GM19239 (cell line): ENCODE measurements at regions not wholly inside any gene's neighbourhood (a gene's known extent, or its start where the extent isn't known, plus 50 kb on each side); places are given as distances from the start of the nearest gene placed in this dataset.

Experiments used
- DNase-seq: peaks from one replicate; pipeline ENCODE4 v3.0.0; 2011; ENCODE audit warnings: low spot score; ENCODE audit not compliant: insufficient read length
- FAIRE-seq: peaks from 2 replicates; lab custom pipeline; 2011; peaks lifted over from hg19 to GRCh38; lab: Jason Lieb, UNC

- FAIRE-seq: no peak
- no peak for DNase-seq
Observed at GRCh38 chr4:122555216-122555615, 65.7 kb downstream of the IL21 start.

- no peak for FAIRE-seq
- DNase-seq: no peak
Observed at GRCh38 chr4:122553432-122553831, 67.4 kb downstream of the IL21 start.

DNA sequence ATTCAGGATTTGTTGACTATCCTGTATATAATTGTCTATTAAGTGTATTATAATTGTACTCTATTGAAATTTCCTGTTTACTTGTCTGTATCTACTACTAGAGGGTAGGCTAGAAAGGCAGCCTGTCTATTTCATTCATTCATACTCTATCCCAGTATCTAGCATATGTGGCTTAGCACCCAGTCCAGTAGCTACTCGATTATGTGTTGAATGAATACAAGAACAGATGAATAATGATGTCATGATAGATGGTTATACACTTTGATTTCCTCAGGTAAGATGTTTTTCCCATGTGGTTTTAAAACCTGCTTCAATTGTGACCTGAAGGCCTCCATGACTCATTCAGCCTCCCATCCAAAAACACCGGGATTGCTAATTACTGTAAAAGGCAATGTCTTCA is 68.0 kb downstream of the IL21 start:
- no peak for FAIRE-seq

GRCh38 chr4:122548886-122549630 is 71.8 kb downstream of the IL21 start:
- FAIRE-seq (no peak), DNase-seq (no peak)

More for the DNA sequence above, 68.0 kb downstream of the IL21 start:
- no peak for DNase-seq

DNA sequence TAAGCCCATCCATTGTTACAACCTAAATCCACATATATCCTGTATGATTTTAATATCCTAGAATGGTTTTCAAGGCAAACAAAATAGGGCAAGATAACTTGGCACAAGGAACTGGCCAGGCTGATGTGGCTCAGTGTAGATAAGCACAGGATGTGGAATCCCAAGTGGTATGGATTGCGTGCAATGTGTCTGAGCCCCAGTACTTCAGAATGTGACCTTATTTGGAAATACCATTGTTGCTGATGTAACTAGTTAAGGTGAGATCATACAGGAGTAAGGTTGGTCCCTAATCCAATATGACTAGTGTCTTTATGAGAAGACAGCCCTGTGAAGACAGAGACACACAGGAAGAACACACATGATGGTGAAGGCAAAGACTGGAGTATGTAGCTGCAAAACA is 72.4 kb downstream of the IL21 start:
- FAIRE-seq (no peak), DNase-seq (no peak)

DNA sequence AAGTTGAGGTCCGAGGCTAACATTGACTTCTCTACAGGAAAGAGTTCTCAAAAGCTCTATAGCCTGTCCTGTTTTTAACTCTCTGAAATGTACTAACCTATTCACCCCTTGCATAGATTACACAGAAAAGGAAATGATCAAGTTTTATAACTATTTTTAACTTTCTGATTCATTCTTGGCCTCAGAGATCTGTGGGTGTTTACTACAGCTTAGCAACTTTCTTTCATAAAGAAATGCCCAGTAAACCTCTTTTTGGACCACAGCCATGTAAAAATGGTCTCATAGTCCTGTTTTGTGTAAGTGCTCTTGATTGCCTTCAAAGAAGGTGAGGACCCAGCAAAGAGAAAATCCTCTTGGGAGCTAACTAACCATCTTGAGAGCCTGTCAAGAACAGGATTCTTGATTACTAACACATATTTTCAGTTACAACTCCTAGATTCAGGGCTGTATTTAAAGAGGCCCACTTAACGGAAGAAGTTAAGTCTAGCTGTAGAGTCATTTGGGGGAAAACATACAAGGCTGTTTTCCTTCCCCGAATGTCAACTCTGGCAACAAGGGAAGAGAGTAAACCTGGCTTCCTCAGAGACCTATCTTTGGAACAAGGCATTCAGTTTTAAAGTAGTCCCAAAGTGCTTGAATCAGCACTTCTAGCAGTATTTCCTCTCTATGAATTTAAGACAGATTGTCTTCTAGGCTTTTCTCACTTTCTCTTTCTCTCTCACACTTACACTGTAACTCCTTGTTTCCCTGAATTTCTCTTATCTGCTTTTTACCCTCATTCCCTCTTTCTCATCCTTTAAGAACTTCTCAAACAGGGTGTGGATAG is 78.2 kb downstream of the IL21 start:
- DNase-seq (no peak), FAIRE-seq (peak; percentile 82)

- no peak for DNase-seq
- FAIRE-seq: no peak
Observed at GRCh38 chr4:122541996-122542395, 78.9 kb downstream of the IL21 start.

DNA sequence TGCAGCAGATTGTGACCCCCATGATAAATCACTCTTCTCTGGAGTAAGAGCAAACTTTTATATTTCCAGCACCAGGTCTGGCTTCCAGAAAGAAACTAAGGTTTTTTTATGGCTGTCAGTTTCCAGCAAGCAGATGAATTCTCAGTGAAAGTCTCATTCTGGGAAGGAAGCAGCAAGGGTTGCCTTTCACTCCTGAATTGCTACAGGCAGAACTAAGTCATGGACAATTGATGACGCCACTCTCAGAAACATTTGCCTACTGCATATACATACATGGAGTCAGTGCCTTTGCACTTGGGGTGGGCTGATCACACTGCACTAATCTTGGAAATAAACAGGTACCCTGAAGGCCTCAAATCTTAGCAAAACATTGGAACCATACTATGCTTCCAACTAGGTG is 80.0 kb downstream of the IL21 start:
- DNase-seq: no peak
- FAIRE-seq: no peak

GRCh38 chr4:122539861-122540465 is 80.9 kb downstream of the IL21 start:
- DNase-seq: no peak
- no peak for FAIRE-seq

DNA sequence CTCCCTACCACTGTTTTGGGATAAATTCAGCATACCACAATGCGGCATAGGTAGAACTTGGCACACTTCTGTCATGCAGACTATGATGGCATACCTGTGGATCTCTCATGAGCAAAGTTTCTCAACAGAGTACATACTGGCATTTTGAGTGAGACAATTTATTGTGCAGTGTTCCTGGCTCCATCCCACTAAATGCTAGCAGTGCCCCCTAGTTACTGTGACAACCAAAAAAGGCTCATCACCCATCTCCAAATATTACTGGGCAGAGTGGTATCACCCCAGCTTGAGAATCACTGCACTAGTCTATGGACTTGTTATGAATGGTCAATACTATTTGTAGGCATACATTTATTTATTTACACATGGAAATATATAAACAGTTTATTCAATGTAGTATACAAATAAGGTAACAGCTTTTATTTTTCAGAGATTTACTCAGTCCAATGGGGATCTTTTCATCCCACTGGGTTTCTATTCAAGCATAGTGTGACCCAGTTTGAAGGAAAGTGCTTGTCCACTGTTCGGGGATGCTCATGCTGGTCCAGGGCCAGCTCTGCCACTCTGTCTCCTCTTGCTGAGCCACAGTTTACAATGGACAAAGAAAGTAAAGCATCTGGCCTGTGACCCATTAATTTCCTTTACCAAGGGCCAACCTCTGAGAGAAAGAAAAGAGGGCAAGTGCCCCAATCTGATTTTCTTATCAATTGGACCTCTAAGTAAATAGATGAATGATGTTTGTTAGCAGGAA is 81.0 kb upstream of the IL2 start:
- FAIRE-seq (no peak), DNase-seq (no peak)

GRCh38 chr4:122536001-122536400 is 79.5 kb upstream of the IL2 start:
- FAIRE-seq (no peak), DNase-seq (no peak)

DNA sequence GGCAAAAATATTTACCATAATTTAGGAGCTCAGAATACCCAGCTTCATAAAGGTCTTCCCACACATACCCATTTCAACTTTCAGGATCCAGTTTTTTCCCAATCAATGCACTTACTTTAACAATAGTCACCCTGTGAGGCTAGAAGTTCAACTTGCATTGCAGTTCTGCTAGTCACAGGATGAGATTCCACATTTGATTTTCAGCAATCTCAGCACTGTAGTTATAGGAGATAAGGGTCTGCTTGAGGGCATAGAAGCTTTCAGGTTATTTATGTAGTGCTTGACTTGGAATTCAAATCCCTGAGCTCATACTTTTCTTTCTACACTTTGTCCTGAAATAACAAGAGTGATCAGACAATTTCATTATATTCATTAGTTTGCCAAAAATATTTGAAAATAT is 78.3 kb upstream of the IL2 start:
- no peak for FAIRE-seq
- DNase-seq: no peak

- DNase-seq (no peak), FAIRE-seq (no peak)
Observed at GRCh38 chr4:122533841-122534240, 77.3 kb upstream of the IL2 start.

DNA sequence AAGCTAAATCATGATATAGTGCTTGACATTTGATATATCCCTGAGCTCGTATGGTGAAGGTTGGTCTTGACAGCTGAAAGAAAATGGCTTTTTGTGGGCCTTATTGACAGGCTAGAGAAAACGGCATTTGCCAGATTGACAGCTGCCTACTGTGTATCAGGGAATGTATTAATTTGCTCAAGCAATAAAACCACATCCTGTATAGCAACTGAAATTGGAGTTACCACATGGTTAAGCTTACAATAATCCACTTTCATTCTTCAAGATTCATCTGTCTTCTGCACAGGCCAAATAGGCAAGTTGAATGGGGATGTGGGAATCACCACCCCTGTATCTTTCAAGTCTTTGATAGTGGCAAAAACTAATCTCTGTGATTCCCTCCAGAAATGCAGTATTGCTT is 76.2 kb upstream of the IL2 start:
- DNase-seq: no peak
- FAIRE-seq: no peak

DNA sequence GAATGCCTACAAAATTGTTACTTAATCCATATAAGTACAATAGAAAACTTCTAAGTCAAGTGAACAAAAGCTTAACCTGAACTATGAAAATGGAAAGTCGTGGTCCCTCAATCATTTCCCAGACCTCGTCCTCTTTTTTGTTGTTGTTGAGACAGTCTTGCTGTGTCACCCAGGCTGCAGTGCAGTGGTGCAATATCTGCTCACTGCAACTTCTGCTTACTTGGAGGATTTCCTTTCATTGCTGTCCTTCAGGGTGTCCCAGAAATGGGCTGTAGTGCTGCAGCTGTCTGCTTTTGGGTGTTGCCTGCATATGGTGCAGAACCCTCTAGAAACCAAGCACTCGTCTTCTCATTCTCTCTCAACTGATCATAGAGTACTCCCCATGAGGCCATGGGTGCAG is 75.0 kb upstream of the IL2 start:
- no peak for FAIRE-seq
- DNase-seq: no peak

DNA sequence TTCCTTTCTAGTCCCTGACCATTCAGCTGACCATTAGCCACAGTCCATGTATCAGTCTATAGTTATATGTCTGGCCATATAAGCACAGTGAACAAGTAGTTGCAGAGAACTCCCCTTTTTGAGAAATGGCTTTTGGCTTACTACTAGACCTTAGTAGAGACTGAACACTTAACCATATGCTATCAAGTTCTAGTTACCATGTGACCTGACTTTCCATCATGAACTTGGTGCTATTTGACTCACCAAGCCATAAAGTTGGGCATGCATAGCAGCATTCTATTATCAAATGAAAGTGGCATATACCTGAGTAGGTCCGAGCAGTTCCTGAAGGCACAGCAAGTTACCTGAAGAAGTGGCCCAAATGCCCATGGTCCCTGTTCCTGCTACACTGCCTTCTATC is 74.5 kb upstream of the IL2 start:
- FAIRE-seq: no peak
- DNase-seq: no peak

- DNase-seq: no peak
- FAIRE-seq: no peak
Observed at GRCh38 chr4:122528879-122529278, 72.4 kb upstream of the IL2 start.

DNA sequence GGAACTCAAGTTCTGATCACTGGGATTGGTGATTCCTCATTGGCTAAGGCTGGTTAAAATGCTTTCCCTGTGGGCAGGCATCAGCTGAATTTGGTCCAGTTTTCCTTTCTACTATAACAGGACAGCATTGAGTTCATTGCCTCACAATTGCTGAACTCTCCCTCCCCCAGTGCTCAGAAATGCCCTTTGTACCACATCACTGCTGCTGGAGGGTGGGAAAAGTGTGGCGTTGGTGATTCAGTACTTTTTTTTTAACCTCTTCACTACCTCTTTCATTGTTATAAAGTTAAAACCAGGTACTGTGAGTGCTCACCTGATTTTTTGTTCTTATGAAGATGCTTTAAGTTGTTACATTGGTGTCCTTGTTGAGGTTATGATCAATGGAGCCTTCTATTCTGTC is 69.3 kb upstream of the IL2 start:
- no peak for FAIRE-seq

GRCh38 chr4:122524176-122524575 is 67.7 kb upstream of the IL2 start:
- FAIRE-seq (no peak), DNase-seq (no peak)

More for the DNA sequence above, 69.3 kb upstream of the IL2 start:
- no peak for DNase-seq

GRCh38 chr4:122522944-122523343 is 66.4 kb upstream of the IL2 start:
- no peak for FAIRE-seq
- DNase-seq: no peak

- no peak for FAIRE-seq
- DNase-seq: no peak
Observed at GRCh38 chr4:122517345-122517744, 60.8 kb upstream of the IL2 start.
